ENCODE measurements at regions not wholly inside any gene's neighbourhood (a gene's known extent, or its start where the extent isn't known, plus 50 kb on each side); places are given as distances from the start of the nearest gene placed in this dataset.

DNA sequence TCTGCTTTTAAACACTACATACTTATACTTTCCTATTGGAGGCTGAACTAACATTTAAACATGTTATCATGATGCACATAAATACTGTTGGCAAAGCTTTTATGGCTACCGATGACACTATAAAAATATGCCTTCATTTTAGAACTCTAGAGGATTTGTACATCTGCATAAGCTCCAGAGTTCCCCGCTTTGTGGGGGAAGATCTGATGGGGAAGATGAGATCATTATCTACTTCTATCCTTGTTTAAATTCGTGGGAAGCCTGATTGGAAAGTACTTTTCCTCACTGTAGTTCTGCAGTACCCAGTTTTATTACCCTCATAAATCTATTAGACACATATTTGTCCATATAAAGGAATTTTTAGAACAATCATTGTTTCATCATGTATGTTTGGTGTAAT lies 299.6 kb upstream of the ATP2B1 start:
- H3K9me2 ChIP-seq (replicated peaks; ENCODE audit: insufficient read depth, low read length), result no peaks in the 10 kb centered on the region
- no peak overlapping the region for H3K4me2 ChIP-seq (ENCODE audit: low read depth, low read length, poor library complexity, severe bottlenecking)
- H4K20me1 ChIP-seq (ENCODE audit: low read depth, low read length), result no peaks in the 10 kb centered on the region
- H3K4me3 ChIP-seq (ENCODE audit: insufficient read depth, low read length, poor library complexity, severe bottlenecking), result no peak overlapping the region
- TF ChIP-seq, protein P1, sequence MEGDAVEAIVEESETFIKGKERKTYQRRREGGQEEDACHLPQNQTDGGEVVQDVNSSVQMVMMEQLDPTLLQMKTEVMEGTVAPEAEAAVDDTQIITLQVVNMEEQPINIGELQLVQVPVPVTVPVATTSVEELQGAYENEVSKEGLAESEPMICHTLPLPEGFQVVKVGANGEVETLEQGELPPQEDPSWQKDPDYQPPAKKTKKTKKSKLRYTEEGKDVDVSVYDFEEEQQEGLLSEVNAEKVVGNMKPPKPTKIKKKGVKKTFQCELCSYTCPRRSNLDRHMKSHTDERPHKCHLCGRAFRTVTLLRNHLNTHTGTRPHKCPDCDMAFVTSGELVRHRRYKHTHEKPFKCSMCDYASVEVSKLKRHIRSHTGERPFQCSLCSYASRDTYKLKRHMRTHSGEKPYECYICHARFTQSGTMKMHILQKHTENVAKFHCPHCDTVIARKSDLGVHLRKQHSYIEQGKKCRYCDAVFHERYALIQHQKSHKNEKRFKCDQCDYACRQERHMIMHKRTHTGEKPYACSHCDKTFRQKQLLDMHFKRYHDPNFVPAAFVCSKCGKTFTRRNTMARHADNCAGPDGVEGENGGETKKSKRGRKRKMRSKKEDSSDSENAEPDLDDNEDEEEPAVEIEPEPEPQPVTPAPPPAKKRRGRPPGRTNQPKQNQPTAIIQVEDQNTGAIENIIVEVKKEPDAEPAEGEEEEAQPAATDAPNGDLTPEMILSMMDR (IDR thresholded peaks at IDR 0.05; ENCODE audit: insufficient read depth, low read length, poor library complexity, severe bottlenecking), result no peak
- no peak for TF ChIP-seq EZH2phosphoT487 (conservative IDR thresholded peaks at IDR 0.05; ENCODE audit: low read length)
- H3K9ac ChIP-seq (ENCODE audit: low read length), result no peak overlapping the region
- no peaks in the 10 kb centered on the region for H3F3A ChIP-seq (ENCODE audit: insufficient read depth)
- no peaks in the 10 kb centered on the region for H3K9me3 ChIP-seq (ENCODE audit: insufficient read depth, low read length)
- H2AFZ ChIP-seq (ENCODE audit: low read depth, low read length, severe bottlenecking), result no peak overlapping the region
- no peak overlapping the region for H3K27ac ChIP-seq (ENCODE audit: low read depth, low read length)
- no peaks in the 10 kb centered on the region for H3K79me2 ChIP-seq (ENCODE audit: insufficient read depth, low read length)
- H3K36me3 ChIP-seq (ENCODE audit: low read length), result no peaks in the 10 kb centered on the region
- H3K27me3 ChIP-seq (ENCODE audit: low read length), result no peaks in the 10 kb centered on the region

DNA sequence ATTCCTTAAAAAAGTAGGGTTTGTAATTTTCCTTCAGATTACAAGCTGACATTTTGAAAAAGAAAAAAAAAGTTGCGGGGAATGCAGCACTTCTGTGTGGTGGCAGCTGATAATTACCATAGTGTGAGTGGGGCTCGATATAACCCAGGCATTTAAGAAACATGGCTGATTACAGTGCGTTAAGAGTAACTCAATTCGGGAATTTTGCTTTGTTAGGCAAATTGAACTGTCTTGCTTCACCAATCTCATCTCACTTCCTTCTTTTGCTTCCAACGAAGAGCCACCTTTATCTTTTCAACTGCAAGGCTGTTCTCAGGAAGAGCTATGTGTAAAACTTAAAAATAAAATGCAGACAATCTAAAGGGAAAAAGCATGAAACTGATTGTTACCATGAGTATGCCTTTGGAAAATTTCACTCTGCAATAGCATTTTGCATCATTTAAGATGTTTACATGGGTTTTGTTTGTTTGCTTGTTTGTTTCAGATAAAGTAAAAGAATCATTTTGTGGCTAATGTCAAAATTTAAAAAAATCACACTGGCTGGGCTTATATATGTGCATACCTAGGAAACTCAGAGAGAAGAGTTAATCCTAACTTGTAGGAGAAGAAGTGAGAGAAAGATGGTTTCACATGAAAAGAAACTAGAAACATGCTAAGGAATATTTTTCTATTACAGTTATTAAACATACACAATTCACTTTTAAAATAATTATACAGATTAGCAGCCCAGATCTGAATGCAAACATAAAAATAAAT lies 295.9 kb upstream of the ATP2B1 start:
- H3K27ac ChIP-seq (ENCODE audit: low read depth, low read length), result no peak overlapping the region
- H3K4me2 ChIP-seq (ENCODE audit: low read depth, low read length, poor library complexity, severe bottlenecking), result no peak overlapping the region
- TF ChIP-seq EZH2phosphoT487 (conservative IDR thresholded peaks at IDR 0.05; ENCODE audit: low read length), result no peak
- TF ChIP-seq, protein P1 (IDR thresholded peaks at IDR 0.05; ENCODE audit: insufficient read depth, low read length, poor library complexity, severe bottlenecking), result no peak
- H3K4me3 ChIP-seq (ENCODE audit: insufficient read depth, low read length, poor library complexity, severe bottlenecking), result no peak overlapping the region
- H3K36me3 ChIP-seq (ENCODE audit: low read length), result no peaks in the 10 kb centered on the region
- no peaks in the 10 kb centered on the region for H4K20me1 ChIP-seq (ENCODE audit: low read depth, low read length)
- H3K27me3 ChIP-seq (ENCODE audit: low read length), result no peaks in the 10 kb centered on the region
- no peak overlapping the region for H3K9ac ChIP-seq (ENCODE audit: low read length)
- H3K9me3 ChIP-seq (ENCODE audit: insufficient read depth, low read length), result no peaks in the 10 kb centered on the region
- H2AFZ ChIP-seq (ENCODE audit: low read depth, low read length, severe bottlenecking), result no peak overlapping the region
- no peaks in the 10 kb centered on the region for H3F3A ChIP-seq (ENCODE audit: insufficient read depth)
- H3K9me2 ChIP-seq (replicated peaks; ENCODE audit: insufficient read depth, low read length), result no peaks in the 10 kb centered on the region
- H3K79me2 ChIP-seq (ENCODE audit: insufficient read depth, low read length), result no peaks in the 10 kb centered on the region

DNA sequence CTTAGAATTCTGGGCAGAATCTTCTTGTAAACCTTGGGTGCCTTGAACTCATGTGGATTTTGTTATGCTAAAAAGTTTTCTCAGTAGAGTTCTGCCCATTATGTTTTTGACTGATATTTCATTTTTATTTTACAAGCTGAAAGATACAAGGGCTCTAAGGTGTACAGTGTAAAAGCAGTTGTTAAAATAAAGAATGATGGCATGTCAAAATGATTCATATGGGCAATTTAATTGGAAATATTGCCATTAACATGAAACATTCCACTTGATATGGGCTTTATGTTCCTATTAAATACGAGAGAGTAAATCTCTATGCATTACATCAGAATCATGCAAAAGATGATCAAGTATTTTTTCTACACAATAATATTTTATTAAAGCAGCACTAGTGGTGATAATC lies 295.1 kb upstream of the ATP2B1 start:
- H3K79me2 ChIP-seq (ENCODE audit: insufficient read depth, low read length), result no peaks in the 10 kb centered on the region
- no peak overlapping the region for H3K4me2 ChIP-seq (ENCODE audit: low read depth, low read length, poor library complexity, severe bottlenecking)
- H3K9me2 ChIP-seq (replicated peaks; ENCODE audit: insufficient read depth, low read length), result no peaks in the 10 kb centered on the region
- no peak overlapping the region for H3K27ac ChIP-seq (ENCODE audit: low read depth, low read length)
- H3K9me3 ChIP-seq (ENCODE audit: insufficient read depth, low read length), result no peaks in the 10 kb centered on the region
- no peak overlapping the region for H3K4me3 ChIP-seq (ENCODE audit: insufficient read depth, low read length, poor library complexity, severe bottlenecking)
- no peak for TF ChIP-seq EZH2phosphoT487 (conservative IDR thresholded peaks at IDR 0.05; ENCODE audit: low read length)
- TF ChIP-seq, protein P1 (IDR thresholded peaks at IDR 0.05; ENCODE audit: insufficient read depth, low read length, poor library complexity, severe bottlenecking), result no peak
- H3K9ac ChIP-seq (ENCODE audit: low read length), result no peak overlapping the region
- no peaks in the 10 kb centered on the region for H3F3A ChIP-seq (ENCODE audit: insufficient read depth)
- no peaks in the 10 kb centered on the region for H3K27me3 ChIP-seq (ENCODE audit: low read length)
- no peaks in the 10 kb centered on the region for H3K36me3 ChIP-seq (ENCODE audit: low read length)
- no peak overlapping the region for H2AFZ ChIP-seq (ENCODE audit: low read depth, low read length, severe bottlenecking)
- no peaks in the 10 kb centered on the region for H4K20me1 ChIP-seq (ENCODE audit: low read depth, low read length)
